K562 (cell line): ENCODE measurements at regions not wholly inside any gene's neighbourhood (a gene's known extent, or its start where the extent isn't known, plus 50 kb on each side); places are given as distances from the start of the nearest gene placed in this dataset.

ENCODE experiments used
- ATAC-seq: fragments of 200-7000 bp; cut with Tn5 transposase; 3 replicates; pipeline ENCODE4 v1.9.1; 2020; ENCODE audit warnings: moderate library complexity
- BruUV-seq: library from RNA; stranded (reverse); fragments of 400-500 nt; replicated peaks from 2 replicates; lab custom pipeline; 2021; lab: Mats Ljungman, UMichigan
- CTCF ChIA-PET: fragments of 300-600 bp; formaldehyde crosslinking; extraction: SDS; loops from one replicate; lab custom pipeline; 2021; ENCODE audit warnings: low intra/inter-chr PET ratio; lab: Yijun Ruan, JAX
- POLR2A ChIA-PET: fragments of 300-600, 350-650 bp; sonication (Branson Sonifier 250); formaldehyde crosslinking; extraction: SDS; loops from one replicate; lab custom pipeline; 2021; ENCODE audit warnings: antibody characterized with exemption, inconsistent platforms; lab: Yijun Ruan, JAX
- DNase-seq, 4 experiments: peaks; one replicate each; pipeline versions ENCODE4 v3.0.0 to v3.0.0-alpha.2; 2011 to 2018; ENCODE audit warnings: low spot score in 3 of 4, mixed read lengths in 3 of 4; ENCODE audit errors: extremely low read depth in 1 of 4
- FAIRE-seq: peaks from 2 replicates; lab custom pipeline; 2011; peaks lifted over from hg19 to GRCh38; lab: Jason Lieb, UNC
- H2AFZ ChIP-seq: 2 replicates; pipeline ENCODE4 v1.6.0; 2011; ENCODE audit warnings: low read depth, low read length, control low read depth, inconsistent platforms
- H3K27ac ChIP-seq: fragments of 200-600 bp; 3 replicates; pipeline ENCODE4 v1.8.0; 2011; ENCODE audit warnings: low read depth, mild to moderate bottlenecking, control low read depth, inconsistent platforms, low read length, moderate library complexity, mixed read lengths; ENCODE audit errors: extremely low read depth
- H3K27me3 ChIP-seq, 2 experiments: fragments of 300-600 bp in 1 of 2; 2 replicates in 1 of 2; 3 replicates in 1 of 2; pipeline versions ENCODE4 v1.6.0 to v1.8.0; 2011; ENCODE audit warnings: inconsistent platforms in 2 of 2, low read length in 2 of 2, mild to moderate bottlenecking in 1 of 2, mixed read lengths in 1 of 2, moderate library complexity in 1 of 2; ENCODE audit not compliant: control insufficient read depth in 2 of 2, insufficient read depth in 2 of 2
- H3K36me3 ChIP-seq: fragments of 300-600 bp; 3 replicates; pipeline ENCODE4 v1.8.0; 2011; ENCODE audit warnings: mild to moderate bottlenecking, low read length, inconsistent platforms; ENCODE audit not compliant: control insufficient read depth, insufficient read depth
- H3K4me1 ChIP-seq, 2 experiments: fragments of 200-600 bp in 1 of 2; replicated peaks in 1 of 2; 2 replicates in 1 of 2; 3 replicates in 1 of 2; pipeline versions ENCODE4 v1.5.1 to v1.8.0; 2011; ENCODE audit warnings: inconsistent platforms in 2 of 2, low read length in 2 of 2, mild to moderate bottlenecking in 1 of 2, mixed read lengths in 1 of 2, moderate library complexity in 1 of 2; ENCODE audit not compliant: control insufficient read depth in 2 of 2, insufficient read depth in 2 of 2
- H3K4me2 ChIP-seq: 2 replicates; pipeline ENCODE4 v1.6.1; 2011; ENCODE audit warnings: low read length, control low read depth, inconsistent platforms, mixed read lengths; ENCODE audit not compliant: insufficient read depth
- H3K4me3 ChIP-seq: fragments of 200-600 bp; sonication (generic), shearing (Covaris generic); 2 replicates; pipeline ENCODE4 v1.5.1; 2016; ENCODE audit warnings: control low read depth, inconsistent platforms
- H3K79me2 ChIP-seq: fragments of 200-600 bp; 3 replicates; pipeline ENCODE4 v1.8.0; 2011; ENCODE audit warnings: low read length, inconsistent platforms; ENCODE audit not compliant: control insufficient read depth, insufficient read depth
- H3K9ac ChIP-seq, 2 experiments: 2 replicates each; pipeline versions ENCODE4 v1.6.0 to v1.6.1; 2011; ENCODE audit warnings: low read depth in 2 of 2, low read length in 2 of 2, control low read depth in 1 of 2, inconsistent platforms in 1 of 2, mild to moderate bottlenecking in 1 of 2, mixed read lengths in 1 of 2; ENCODE audit not compliant: insufficient read depth in 1 of 2
- H3K9me1 ChIP-seq: one replicate; pipeline ENCODE4 v1.6.0; 2011; ENCODE audit warnings: inconsistent platforms, mild to moderate bottlenecking, low read length, moderate library complexity; ENCODE audit not compliant: control insufficient read depth, insufficient read depth
- H3K9me3 ChIP-seq: replicated peaks from 2 replicates; pipeline ENCODE4 v1.5.1; 2011; ENCODE audit warnings: low read depth, low read length, inconsistent platforms; ENCODE audit not compliant: control insufficient read depth, insufficient read depth
- H4K20me1 ChIP-seq: replicated peaks from 2 replicates; pipeline ENCODE4 v1.6.1; 2011; ENCODE audit warnings: low read length, inconsistent platforms, mixed read lengths; ENCODE audit not compliant: control insufficient read depth, insufficient read depth
- KDM4B ChIP-seq, 2 experiments: fragments of 450-650 bp in 1 of 2; sonication (generic) in 1 of 2; IDR thresholded peaks; 2 replicates each; pipeline ENCODE4 v1.6.1; 2016 to 2017; ENCODE audit warnings: borderline replicate concordance in 2 of 2, antibody characterized with exemption in 1 of 2, low read depth in 1 of 2, mild to moderate bottlenecking in 1 of 2
- LCOR ChIP-seq: sonication (generic); formaldehyde crosslinking; IDR thresholded peaks from 2 replicates; pipeline ENCODE4 v1.8.0; 2022; ENCODE audit warnings: mild to moderate bottlenecking, missing genetic modification reagents
- NFE2 ChIP-seq: IDR thresholded peaks from 2 replicates; pipeline ENCODE4 v1.6.1; 2014; ENCODE audit warnings: antibody characterized with exemption, low read depth
- TCF15 ChIP-seq: fragments of 250-450 bp; sonication (Bioruptor Pico); IDR thresholded peaks from 2 replicates; pipeline ENCODE4 v1.8.0; 2022; ENCODE audit warnings: moderate library complexity, mild to moderate bottlenecking, inconsistent platforms
- TSHZ1 ChIP-seq: fragments of 250-450 bp; sonication (Bioruptor Pico); IDR thresholded peaks from 2 replicates; pipeline ENCODE4 v1.4.0; 2020; ENCODE audit warnings: mild to moderate bottlenecking, moderate library complexity
- ZBTB12 ChIP-seq: fragments of 250-450 bp; sonication (Bioruptor Pico); IDR thresholded peaks from 2 replicates; pipeline ENCODE4 v1.4.0; 2020
- ZNF655 ChIP-seq: fragments of 250-450 bp; sonication (Bioruptor Pico); IDR thresholded peaks from 2 replicates; pipeline ENCODE4 v1.5.0; 2021
- WGBS: fragments of 100-300 bp; shearing (Covaris generic); methylation state at CpG from one replicate; pipeline ENCODE4 v1.1.6; 2016; ENCODE audit warnings: low coverage, mixed read lengths; ENCODE audit not compliant: insufficient coverage; ENCODE audit errors: missing lambda C conversion rate; 5-methylcytosine and 5-hydroxymethylcytosine counted together
- in situ Hi-C: fragments of 300-500 bp; cut with MboI; formaldehyde crosslinking; loops from 4 replicates; pipeline ENCODE4 v1.15.0; 2018; ENCODE audit warnings: inconsistent platforms, mixed read lengths
- intact Hi-C: fragments of 100-400 bp; cut with micrococcal nuclease; formaldehyde crosslinking; loops from 2 replicates; pipeline ENCODE4 v1.14.2; 2022

GRCh38 chr10:88036126-88036525, 172.7 kb downstream of the PTEN start:
- FAIRE-seq (no peak), DNase-seq (no peak), ATAC-seq (no peak)
- intact Hi-C loops = no loop called here
- Histone ChIP-seq H3K36me3 (no peaks in the 10 kb centered on the region), H2AFZ (no peak overlapping the region), H3K27me3 (no peaks in the 10 kb centered on the region), H3K4me2 (no peak overlapping the region), H3K27ac (no peak overlapping the region), H3K9ac (no peak overlapping the region), H4K20me1 (no peaks in the 10 kb centered on the region), H3K4me1 (peaks cover 0 to under 1% of the 10 kb centered on the region in 2 experiments; a peak in 1 of 5 replicates), H3K79me2 (no peaks in the 10 kb centered on the region), H3K9me1 (no peaks in the 10 kb centered on the region), H3K9me3 (no peaks in the 10 kb centered on the region), H3K4me3 (no peak overlapping the region)
- WGBS = 53% methylated on average over 4 of the region's 4 CpGs
- POLR2A ChIA-PET = interaction anchor here (1.4 kb wide), 1 partner anchor 10 kb away, joined by 3 read pairs; no protein-coding TSS in a partner anchor
- TF ChIP-seq TCF15 (no peak), KDM4B (IDR thresholded peaks at IDR 0.05; ENCODE audit: borderline replicate concordance in 2 of 2, low read depth in 1 of 2) (no peak), TSHZ1 (CRISPR knock-in tag) (no peak), LCOR (CRISPR knock-in tag) (no peak), ZBTB12 (no peak), NFE2 (no peak), ZNF655 (CRISPR knock-in tag) (no peak)
- no TSS peak for BruUV-seq
- in situ Hi-C loops = no loop called here
- CTCF ChIA-PET = no interaction called here
